NCI-H2081 treated with DMSO at 0.1 percent for 48 hours (cell line): ENCODE measurements at regions not wholly inside any gene's neighbourhood (a gene's known extent, or its start where the extent isn't known, plus 50 kb on each side); places are given as distances from the start of the nearest gene placed in this dataset.

ENCODE experiments used
- DNase-seq: peaks from one replicate; lab custom pipeline; 2025; lab: John Stamatoyannopoulos, UW

- no peak for DNase-seq
Measured at GRCh38 chr1:238191170-238191569, 300.4 kb upstream of the ZP4 start.

- no peak for DNase-seq
Measured at GRCh38 chr1:238187575-238187949, 296.8 kb upstream of the ZP4 start.

GRCh38 chr1:238186887-238187574, 296.3 kb upstream of the ZP4 start:
- DNase-seq = no peak

- DNase-seq = no peak
Measured at GRCh38 chr1:238177960-238178645, 287.4 kb upstream of the ZP4 start.

GRCh38 chr1:238177351-238177750, 286.6 kb upstream of the ZP4 start:
- DNase-seq = no peak

GRCh38 chr1:238176441-238176840, 285.7 kb upstream of the ZP4 start:
- DNase-seq = no peak

- DNase-seq = no peak
Measured at GRCh38 chr1:238171985-238172384, 281.3 kb upstream of the ZP4 start.

- DNase-seq = no peak
Measured at GRCh38 chr1:238161955-238162354, 271.2 kb upstream of the ZP4 start.

GRCh38 chr1:238153939-238154338, 263.2 kb upstream of the ZP4 start:
- DNase-seq = no peak

GRCh38 chr1:238153253-238153652, 262.5 kb upstream of the ZP4 start:
- no peak for DNase-seq

GRCh38 chr1:238152119-238152518, 261.4 kb upstream of the ZP4 start:
- DNase-seq = no peak

- DNase-seq = no peak
Measured at GRCh38 chr1:238143038-238143437, 252.3 kb upstream of the ZP4 start.

- DNase-seq = no peak
Measured at GRCh38 chr1:238141353-238141752, 250.6 kb upstream of the ZP4 start.

- DNase-seq = no peak
Measured at GRCh38 chr1:238139713-238140112, 249.0 kb upstream of the ZP4 start.

- DNase-seq = no peak
Measured at GRCh38 chr1:238138059-238138626, 247.4 kb upstream of the ZP4 start.

GRCh38 chr1:238135708-238136664, 245.3 kb upstream of the ZP4 start:
- DNase-seq = no peak

GRCh38 chr1:238129677-238130076, 239.0 kb upstream of the ZP4 start:
- DNase-seq = no peak

GRCh38 chr1:238123201-238123600, 232.5 kb upstream of the ZP4 start:
- DNase-seq = no peak

- DNase-seq = no peak
Measured at GRCh38 chr1:238119861-238120260, 229.1 kb upstream of the ZP4 start.

- no peak for DNase-seq
Measured at GRCh38 chr1:238119060-238119459, 228.3 kb upstream of the ZP4 start.

GRCh38 chr1:238115852-238116251, 225.1 kb upstream of the ZP4 start:
- no peak for DNase-seq

GRCh38 chr1:238112952-238113621, 222.4 kb upstream of the ZP4 start:
- no peak for DNase-seq
